ENCODE measurements at regions not wholly inside any gene's neighbourhood (a gene's known extent, or its start where the extent isn't known, plus 50 kb on each side); places are given as distances from the start of the nearest gene placed in this dataset.

DNA sequence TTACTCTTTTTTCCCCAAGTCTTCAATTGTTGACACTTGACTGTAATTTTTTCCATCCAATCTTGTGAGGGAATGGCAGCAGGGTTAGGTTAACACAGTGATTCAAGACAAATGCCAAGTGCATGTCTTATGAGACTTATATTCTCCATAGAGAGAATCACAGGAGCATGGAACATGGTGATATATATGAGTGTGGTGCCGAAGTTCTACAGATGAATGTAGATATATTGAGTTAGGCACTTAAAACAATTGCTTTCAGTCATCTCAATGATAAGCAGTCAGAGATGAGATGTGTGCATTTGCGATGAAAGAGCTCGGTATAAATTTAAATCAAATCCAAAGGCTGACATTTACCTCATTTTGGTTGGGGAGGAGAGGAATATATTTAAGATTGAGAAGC is 211.2 kb downstream of the CDH10 start:
- TF ChIP-seq, protein P1, sequence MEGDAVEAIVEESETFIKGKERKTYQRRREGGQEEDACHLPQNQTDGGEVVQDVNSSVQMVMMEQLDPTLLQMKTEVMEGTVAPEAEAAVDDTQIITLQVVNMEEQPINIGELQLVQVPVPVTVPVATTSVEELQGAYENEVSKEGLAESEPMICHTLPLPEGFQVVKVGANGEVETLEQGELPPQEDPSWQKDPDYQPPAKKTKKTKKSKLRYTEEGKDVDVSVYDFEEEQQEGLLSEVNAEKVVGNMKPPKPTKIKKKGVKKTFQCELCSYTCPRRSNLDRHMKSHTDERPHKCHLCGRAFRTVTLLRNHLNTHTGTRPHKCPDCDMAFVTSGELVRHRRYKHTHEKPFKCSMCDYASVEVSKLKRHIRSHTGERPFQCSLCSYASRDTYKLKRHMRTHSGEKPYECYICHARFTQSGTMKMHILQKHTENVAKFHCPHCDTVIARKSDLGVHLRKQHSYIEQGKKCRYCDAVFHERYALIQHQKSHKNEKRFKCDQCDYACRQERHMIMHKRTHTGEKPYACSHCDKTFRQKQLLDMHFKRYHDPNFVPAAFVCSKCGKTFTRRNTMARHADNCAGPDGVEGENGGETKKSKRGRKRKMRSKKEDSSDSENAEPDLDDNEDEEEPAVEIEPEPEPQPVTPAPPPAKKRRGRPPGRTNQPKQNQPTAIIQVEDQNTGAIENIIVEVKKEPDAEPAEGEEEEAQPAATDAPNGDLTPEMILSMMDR (IDR thresholded peaks at IDR 0.05; ENCODE audit: low read depth, low read length), result no peak
- no peak for DNase-seq (ENCODE audit: extremely low read depth, low read depth)

Measured in AG09319 (cell line).